ENCODE measurements at regions not wholly inside any gene's neighbourhood (a gene's known extent, or its start where the extent isn't known, plus 50 kb on each side); places are given as distances from the start of the nearest gene placed in this dataset.
"Not testable (repeated sequence)": the region's sequence is repeated elsewhere in the genome, so short reads cannot be mapped to it uniquely, and the experiment has no call there.

- not testable (repeated sequence) for DNase-seq (ENCODE audit: low read depth)
Measured at GRCh38 chr17:21470422-21470821, 94.3 kb downstream of the KCNJ12 start.

- no peak for DNase-seq (ENCODE audit: low read depth)
Measured at GRCh38 chr17:21470861-21471260, 94.7 kb downstream of the KCNJ12 start.

GRCh38 chr17:21474815-21475214 lies 98.7 kb downstream of the KCNJ12 start:
- DNase-seq (ENCODE audit: low read depth), result no peak

- DNase-seq (ENCODE audit: low read depth), result no peak
Measured at GRCh38 chr17:21475571-21475970, 99.4 kb downstream of the KCNJ12 start.

DNA sequence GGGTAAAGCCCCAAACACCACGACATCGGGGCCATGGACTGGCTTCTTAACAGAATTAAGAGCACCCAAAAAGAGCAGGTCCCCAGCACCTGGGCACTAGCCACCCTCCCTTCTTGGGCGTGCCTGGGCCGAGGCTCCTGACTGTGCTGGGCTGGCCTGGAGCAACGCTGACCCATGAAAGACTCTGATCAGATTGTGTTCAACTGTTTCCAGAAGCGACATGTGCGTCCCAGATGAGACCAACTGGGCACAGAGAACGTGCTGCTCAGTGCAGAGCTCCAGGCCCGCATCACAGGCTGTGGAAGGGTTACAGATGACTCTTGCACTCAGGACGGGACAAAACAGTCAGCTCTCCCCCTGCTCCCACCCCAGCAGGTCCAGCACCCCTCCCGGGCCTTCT lies 100.7 kb downstream of the KCNJ12 start:
- DNase-seq (ENCODE audit: low read depth), result no peak

DNA sequence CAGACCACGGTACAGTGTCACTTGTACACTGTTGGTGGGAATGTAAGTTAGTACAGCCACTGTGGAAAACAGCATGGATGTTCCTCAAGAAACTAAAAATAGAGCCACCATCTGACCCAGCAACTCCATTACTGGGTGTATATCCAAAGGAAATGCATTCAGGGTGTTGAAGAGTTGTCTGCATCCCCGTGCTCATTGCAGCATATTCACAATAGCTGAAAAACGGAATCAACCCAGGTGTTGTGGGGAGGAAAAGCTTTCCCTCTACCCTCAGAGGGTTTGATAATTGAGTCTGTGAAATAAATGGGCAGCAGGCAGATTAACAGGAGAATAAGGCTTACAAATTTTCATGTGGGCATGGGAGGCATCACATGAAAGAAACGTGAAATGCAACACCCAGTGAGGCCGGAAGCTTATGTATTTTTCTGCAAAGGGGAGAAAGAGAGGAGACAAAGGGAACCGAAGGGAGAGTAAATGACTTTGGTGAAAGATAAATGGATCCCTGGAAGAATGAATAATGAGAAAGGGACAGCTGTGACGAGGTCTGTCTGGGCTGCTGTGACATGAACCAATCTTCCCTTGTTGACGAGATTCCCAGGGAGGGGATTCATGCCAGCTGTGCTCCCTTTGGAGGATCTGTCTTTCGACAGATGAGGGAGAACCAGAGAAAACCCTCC lies 106.2 kb downstream of the KCNJ12 start:
- no peak for DNase-seq (ENCODE audit: low read depth)

DNA sequence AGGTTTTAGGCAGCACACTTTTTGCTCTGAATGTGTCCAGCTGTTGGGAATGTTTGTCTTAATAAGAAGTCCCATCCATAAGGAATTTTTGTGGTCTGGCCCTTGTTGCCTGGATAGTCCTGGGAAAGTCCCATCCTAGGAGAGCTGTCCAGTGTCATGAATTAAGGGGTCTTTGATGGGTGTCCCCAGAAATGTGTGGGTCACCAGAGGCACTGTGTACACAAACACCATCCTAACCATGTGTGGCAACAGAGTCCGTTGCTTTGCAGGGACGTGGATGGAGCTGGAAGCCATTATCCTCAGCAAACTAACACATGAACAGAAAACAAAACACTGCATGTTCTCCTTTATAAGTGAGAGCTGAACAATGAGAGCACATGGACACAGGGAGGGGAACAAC lies 111.9 kb downstream of the KCNJ12 start:
- not testable (repeated sequence) for DNase-seq (ENCODE audit: low read depth)

- no peak for DNase-seq (ENCODE audit: low read depth)
Measured at GRCh38 chr17:21493993-21494392, 117.8 kb downstream of the KCNJ12 start.

DNA sequence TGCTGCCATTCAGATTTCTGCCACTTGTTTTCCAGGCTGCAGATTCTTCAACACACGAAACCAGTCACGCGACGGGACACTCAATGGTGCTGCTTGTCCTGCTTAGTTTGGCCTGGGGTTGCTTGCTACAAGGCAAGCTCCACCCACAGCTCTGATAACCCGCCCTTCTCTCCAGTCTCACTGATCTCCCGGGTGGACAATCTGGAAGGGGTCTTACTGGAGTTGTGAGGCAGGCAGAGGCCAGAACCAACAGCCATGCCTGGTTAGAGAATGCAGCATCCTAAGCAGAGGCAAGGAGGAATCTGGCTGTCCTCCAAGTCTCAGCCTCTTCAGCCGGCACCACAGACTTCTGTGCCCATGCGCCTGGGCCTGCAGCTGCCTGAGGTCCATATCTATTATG lies 119.1 kb downstream of the KCNJ12 start:
- no peak for DNase-seq (ENCODE audit: low read depth)

DNA sequence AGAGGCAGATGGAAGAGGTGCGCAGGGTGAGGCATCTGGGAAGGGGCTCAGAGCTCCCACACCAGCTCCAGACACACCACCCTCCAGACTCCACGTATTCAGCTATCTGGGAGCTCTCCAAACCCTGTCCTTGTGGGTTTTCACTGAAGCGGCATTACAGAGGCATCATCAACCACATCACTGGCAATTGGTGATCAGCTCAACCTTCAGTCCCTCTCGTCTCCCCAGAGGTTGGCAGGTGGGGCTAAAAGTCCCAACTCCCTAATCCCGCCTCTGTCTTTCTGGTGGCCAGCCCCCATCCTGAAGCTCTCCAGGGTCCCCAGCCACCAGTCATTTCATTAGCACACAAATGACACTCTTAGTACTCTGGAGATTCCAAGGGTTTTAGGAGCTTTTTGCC lies 123.9 kb downstream of the KCNJ12 start:
- no peak for DNase-seq (ENCODE audit: low read depth)

- DNase-seq (ENCODE audit: low read depth), result not testable (repeated sequence)
Measured at GRCh38 chr17:21501927-21502700, 126.0 kb downstream of the KCNJ12 start.

DNA sequence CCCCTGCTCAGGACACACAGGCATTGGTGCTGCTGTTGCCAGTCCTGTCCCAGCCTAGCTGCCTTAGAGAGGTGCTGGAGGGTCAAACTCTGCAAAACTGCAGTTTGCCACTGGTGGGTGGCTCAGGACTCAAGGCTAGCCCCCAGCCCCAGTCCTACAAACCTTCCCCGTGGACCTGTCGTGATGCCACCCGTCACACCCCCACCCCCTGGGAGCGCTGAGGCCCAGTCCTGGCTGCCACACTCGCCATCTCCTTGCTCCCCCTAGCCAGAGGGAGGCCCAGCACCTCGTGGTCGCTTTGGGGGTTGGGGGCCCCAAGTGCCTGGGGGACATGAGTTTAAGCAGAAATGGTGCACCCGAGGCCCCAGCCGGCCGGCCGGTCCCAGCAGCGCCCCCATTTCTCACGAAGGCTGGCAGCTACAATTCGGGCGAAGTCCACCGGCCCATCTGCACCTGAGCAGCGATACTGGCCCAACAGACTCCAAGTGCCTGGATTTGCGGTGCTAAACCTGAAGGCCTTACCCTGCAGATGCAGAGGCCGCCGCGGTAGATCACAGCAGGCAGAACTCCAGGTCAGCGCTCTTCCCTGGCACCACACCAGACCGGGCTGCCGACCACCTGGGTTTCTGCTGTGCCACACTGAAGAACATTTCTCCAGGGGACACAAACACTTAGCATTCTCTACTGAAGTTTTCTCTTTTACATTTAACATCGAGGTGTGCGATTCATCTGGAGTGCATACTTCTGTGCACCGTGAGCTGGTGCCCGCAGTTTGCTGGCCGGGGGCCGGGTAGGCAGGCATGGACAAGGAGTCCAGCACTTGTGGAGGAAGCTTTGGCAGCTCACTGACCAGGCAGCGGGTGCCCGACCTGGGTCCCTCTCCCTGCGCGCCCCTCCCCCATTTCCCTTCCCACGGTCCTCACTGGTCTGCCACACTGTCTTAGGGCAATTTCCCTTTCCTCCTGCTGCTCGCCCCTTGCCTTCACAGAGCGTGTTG lies 130.0 kb downstream of the KCNJ12 start:
- no peak for DNase-seq (ENCODE audit: low read depth)

DNA sequence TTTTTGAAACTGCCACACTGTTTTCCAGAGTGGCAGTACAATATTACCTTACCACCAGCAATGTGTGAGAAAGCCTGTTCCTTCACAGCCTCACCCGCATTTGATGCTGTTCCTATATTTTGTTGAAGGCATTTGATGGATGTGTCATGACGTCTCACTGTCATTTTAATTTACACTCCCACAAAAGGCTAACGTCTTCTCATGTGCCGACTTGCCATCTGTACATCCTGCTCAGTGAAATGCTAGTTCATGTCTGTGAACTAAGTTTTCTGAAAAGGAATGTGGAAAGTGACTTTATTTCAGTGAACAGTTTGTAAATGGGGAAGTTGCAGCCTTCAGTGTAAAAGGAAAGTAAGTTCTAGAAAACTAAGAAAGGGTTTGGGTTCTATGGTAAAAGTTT lies 131.6 kb downstream of the KCNJ12 start:
- DNase-seq (ENCODE audit: low read depth), result not testable (repeated sequence)

DNA sequence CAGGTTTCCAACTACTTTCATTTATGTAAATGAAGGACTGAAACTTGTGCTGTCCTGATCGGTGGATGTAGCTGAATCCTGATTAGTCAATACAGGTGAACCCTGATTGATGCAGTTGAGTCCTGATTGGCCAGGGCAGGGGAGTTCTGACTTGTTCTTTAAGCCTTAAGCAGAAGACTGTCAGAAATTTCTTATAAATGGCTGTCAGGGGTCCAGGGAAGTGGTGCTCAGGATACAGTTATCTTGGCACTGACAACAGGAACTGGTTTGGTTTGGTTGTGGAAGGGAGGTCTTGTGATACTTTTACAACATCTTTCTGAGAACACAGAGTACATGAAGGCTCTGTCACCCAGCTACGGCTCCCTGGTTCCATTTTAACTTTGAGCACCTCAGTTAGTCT lies 132.1 kb downstream of the KCNJ12 start:
- no peak for DNase-seq (ENCODE audit: low read depth)

GRCh38 chr17:21509356-21509755 lies 133.2 kb downstream of the KCNJ12 start:
- DNase-seq (ENCODE audit: low read depth), result not testable (repeated sequence)

DNA sequence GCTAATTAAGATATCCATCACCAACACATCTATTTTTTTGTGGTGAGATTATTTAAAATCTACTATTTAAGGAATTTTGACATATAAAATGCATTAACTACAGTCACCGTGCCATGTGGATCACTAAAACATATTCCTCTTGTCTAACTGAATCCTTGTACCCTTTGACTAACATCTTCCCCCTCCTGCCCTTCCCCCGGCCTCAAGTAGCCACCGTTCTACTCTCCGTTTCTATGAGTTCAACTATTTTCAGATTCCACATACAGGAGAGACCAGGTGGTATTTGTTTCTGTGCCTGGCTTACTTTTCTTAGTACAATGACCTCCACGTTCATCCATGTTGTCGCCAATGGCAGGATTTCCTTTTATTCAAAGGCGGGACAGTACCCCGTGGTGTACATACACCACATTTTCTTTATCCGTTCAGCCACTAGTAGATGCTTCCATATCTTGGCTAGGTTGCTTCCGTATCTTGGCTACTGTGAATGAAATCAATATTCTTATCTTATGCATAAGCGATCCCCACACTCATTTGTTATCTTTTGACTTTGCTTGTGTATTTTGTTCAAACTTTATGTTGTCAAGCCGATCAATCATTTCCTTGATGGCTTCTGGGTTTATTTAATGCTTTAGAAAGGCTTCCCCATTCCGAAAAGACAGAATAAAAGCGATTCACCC lies 134.7 kb downstream of the KCNJ12 start:
- DNase-seq (ENCODE audit: low read depth), result no peak

- DNase-seq (ENCODE audit: low read depth), result peak; percentile 34
Measured at GRCh38 chr17:21511363-21512195, 135.4 kb downstream of the KCNJ12 start.

DNA sequence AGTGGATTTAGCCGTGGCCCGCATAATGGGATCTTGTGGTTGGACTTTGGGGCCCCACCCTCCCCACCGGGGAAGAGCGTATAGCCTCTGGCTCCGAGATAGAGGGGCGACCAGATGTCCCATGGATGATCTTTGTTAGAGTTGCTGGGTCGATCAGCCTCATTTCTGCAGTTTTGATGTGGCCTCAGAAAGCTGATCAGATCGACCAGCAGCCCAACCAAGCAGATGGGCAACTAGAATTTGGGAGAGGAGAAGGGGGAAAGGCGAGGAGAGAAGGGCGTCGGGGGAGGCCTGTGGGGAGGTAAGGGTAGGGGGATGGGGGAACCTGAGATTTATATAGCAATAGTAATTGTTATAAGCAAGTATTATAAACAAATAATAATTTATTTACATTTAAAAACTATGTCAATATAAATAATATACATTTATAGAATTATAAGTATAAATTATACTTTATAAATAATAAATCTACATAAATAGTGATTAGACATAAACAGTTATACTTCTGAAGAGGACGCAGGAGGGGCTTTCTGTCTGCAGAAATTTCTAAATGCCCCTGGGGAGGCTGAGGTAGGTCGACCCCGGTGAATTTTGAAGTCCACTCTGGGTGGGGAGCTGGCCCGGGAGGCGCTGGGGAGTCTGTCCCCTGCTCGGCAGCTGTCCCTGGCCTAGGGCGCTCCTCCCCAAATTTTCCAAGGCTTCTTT lies 136.3 kb downstream of the KCNJ12 start:
- DNase-seq (ENCODE audit: low read depth), result no peak

GRCh38 chr17:21513012-21513570 lies 136.9 kb downstream of the KCNJ12 start:
- DNase-seq (ENCODE audit: low read depth), result peak; percentile 53

DNA sequence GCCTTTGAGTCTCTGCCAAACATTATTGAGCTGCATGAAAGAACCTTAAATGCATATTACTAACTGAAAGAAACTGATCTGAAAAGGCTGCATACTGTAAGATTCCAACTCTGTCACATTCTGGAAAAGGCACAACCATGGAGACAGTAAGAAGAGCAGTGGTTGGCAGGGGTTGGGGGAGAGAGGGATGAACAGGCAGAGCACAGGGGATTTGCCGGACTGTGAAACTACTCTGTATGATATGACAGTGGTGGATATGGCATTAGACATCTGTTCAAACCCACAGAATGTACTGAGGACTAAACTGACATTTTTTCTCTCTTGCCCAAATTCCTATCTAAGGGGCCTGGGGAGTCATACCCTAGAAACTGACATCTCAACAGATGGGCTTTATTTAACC lies 138.4 kb downstream of the KCNJ12 start:
- DNase-seq (ENCODE audit: low read depth), result not testable (repeated sequence)
